Endothelial cell (in vitro differentiated cells): ENCODE measurements at regions not wholly inside any gene's neighbourhood (a gene's known extent, or its start where the extent isn't known, plus 50 kb on each side); places are given as distances from the start of the nearest gene placed in this dataset.

Experiments
- DNase-seq: peaks from one replicate; pipeline ENCODE4 v3.0.0; 2021; ENCODE audit warnings: low spot score
- H3K27ac Mint-ChIP-seq: one replicate; pipeline ENCODE4 v1.8.0; 2021; ENCODE audit warnings: mixed read lengths, inconsistent platforms; ENCODE audit not compliant: unreplicated experiment
- H3K27me3 Mint-ChIP-seq: one replicate; pipeline ENCODE4 v1.8.0; 2021; ENCODE audit warnings: mild to moderate bottlenecking, moderate library complexity, mixed read lengths, inconsistent platforms; ENCODE audit not compliant: unreplicated experiment
- H3K36me3 Mint-ChIP-seq: one replicate; pipeline ENCODE4 v1.8.0; 2021; ENCODE audit warnings: mild to moderate bottlenecking, low read depth, mixed read lengths, inconsistent platforms; ENCODE audit not compliant: unreplicated experiment
- H3K4me1 Mint-ChIP-seq: one replicate; pipeline ENCODE4 v1.8.0; 2021; ENCODE audit warnings: mild to moderate bottlenecking, mixed read lengths, inconsistent platforms; ENCODE audit not compliant: unreplicated experiment
- H3K4me3 Mint-ChIP-seq: one replicate; pipeline ENCODE4 v1.8.0; 2021; ENCODE audit warnings: mild to moderate bottlenecking, mixed read lengths, inconsistent platforms; ENCODE audit not compliant: unreplicated experiment
- H3K9me3 Mint-ChIP-seq: one replicate; pipeline ENCODE4 v1.8.0; 2021; ENCODE audit warnings: mixed read lengths, inconsistent platforms; ENCODE audit not compliant: unreplicated experiment
- TF ChIP-seq, protein P1 (sequence below): fragments of 200-600 bp; sonication (generic); IDR thresholded peaks from one replicate; pipeline ENCODE4 v1.5.0; 2021; ENCODE audit warnings: antibody characterized with exemption; ENCODE audit not compliant: unreplicated experiment

DNA sequence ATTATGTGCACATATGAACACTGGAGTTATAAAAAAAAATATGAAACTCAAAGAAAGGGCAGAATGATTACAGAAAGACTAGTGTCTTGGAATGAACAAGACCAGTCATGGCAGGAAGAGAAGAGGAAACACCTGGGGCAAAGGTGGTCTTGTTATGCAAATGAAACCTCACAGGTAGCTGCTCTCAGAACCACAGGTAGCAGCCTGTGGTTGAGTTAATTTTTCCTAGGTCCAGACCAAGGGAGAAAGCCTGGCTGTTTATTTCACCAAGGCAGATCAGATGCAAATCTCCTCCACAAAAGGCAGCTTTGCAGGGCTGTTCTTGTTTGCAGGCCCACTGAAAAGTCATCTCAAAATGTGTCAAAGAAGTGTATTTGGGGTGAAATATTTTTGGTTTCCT, 785.8 kb downstream of the RNF144A start:
- Mint-ChIP-seq H3K4me3 (no peak overlapping the region), H3K4me1 (no peaks in the 10 kb centered on the region), H3K9me3 (no peaks in the 10 kb centered on the region), H3K27me3 (peaks cover 5% of the 10 kb centered on the region), H3K36me3 (no peaks in the 10 kb centered on the region), H3K27ac (no peak overlapping the region)
- no peak for DNase-seq
- TF ChIP-seq, protein P1, sequence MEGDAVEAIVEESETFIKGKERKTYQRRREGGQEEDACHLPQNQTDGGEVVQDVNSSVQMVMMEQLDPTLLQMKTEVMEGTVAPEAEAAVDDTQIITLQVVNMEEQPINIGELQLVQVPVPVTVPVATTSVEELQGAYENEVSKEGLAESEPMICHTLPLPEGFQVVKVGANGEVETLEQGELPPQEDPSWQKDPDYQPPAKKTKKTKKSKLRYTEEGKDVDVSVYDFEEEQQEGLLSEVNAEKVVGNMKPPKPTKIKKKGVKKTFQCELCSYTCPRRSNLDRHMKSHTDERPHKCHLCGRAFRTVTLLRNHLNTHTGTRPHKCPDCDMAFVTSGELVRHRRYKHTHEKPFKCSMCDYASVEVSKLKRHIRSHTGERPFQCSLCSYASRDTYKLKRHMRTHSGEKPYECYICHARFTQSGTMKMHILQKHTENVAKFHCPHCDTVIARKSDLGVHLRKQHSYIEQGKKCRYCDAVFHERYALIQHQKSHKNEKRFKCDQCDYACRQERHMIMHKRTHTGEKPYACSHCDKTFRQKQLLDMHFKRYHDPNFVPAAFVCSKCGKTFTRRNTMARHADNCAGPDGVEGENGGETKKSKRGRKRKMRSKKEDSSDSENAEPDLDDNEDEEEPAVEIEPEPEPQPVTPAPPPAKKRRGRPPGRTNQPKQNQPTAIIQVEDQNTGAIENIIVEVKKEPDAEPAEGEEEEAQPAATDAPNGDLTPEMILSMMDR: no peak

GRCh38 chr2:7703543-7704144, 786.4 kb downstream of the RNF144A start:
- Mint-ChIP-seq H3K4me3 (no peak overlapping the region), H3K27ac (no peak overlapping the region), H3K27me3 (peaks cover 5% of the 10 kb centered on the region), H3K4me1 (no peaks in the 10 kb centered on the region), H3K9me3 (no peaks in the 10 kb centered on the region), H3K36me3 (no peaks in the 10 kb centered on the region)
- DNase-seq: no peak
- TF ChIP-seq, protein P1: no peak

- no peak for DNase-seq
- Mint-ChIP-seq H3K4me3 (no peak overlapping the region), H3K27me3 (peaks cover 5% of the 10 kb centered on the region), H3K36me3 (no peaks in the 10 kb centered on the region), H3K27ac (no peak overlapping the region), H3K9me3 (no peaks in the 10 kb centered on the region), H3K4me1 (no peaks in the 10 kb centered on the region)
- TF ChIP-seq, protein P1: no peak
These were observed 787.2 kb downstream of the RNF144A start for GRCh38 chr2:7704296-7704865.

DNA sequence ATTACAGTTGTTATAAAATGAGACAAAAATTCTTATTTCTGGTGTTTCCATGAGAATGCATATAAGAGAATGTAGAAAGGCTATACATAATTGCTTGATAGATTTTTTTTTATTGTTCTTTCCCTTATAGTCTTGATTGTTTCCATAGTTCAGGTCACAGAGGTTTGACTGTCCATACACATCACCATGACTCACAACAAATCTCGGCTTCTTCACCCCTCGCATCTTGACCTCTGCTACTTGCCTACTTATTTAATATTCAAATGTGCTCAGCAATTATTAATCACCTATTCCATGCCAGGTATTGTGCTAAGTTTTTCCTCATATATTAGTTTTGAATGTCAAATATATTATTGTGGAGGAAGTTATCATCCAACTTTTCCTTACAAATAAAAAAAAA, 789.6 kb downstream of the RNF144A start:
- H3K27ac Mint-ChIP-seq: no peak overlapping the region
- DNase-seq: no peak
- H3K27me3 Mint-ChIP-seq: peaks cover 1% of the 10 kb centered on the region
- H3K4me1 Mint-ChIP-seq: no peaks in the 10 kb centered on the region
- TF ChIP-seq, protein P1: no peak
- no peaks in the 10 kb centered on the region for H3K9me3 Mint-ChIP-seq
- H3K36me3 Mint-ChIP-seq: no peaks in the 10 kb centered on the region
- no peak overlapping the region for H3K4me3 Mint-ChIP-seq

- Mint-ChIP-seq H3K9me3 (no peaks in the 10 kb centered on the region), H3K27me3 (peaks cover 1% of the 10 kb centered on the region), H3K36me3 (no peaks in the 10 kb centered on the region), H3K4me1 (no peaks in the 10 kb centered on the region), H3K4me3 (no peak overlapping the region), H3K27ac (no peak overlapping the region)
- DNase-seq: no peak
- TF ChIP-seq, protein P1: no peak
These were observed 790.5 kb downstream of the RNF144A start for GRCh38 chr2:7707723-7708122.
